CD4-positive, alpha-beta T cell (primary cell): ENCODE measurements at regions not wholly inside any gene's neighbourhood (a gene's known extent, or its start where the extent isn't known, plus 50 kb on each side); places are given as distances from the start of the nearest gene placed in this dataset.

Experiments used
- ATAC-seq: fragments of 200-7000 bp; cut with Tn5 transposase; one replicate; pipeline ENCODE4 v1.10.0; 2022; ENCODE audit warnings: mild to moderate bottlenecking; ENCODE audit not compliant: poor library complexity
- CTCF ChIA-PET: fragments of 350-600 bp; sonication (Branson Sonifier 250); formaldehyde crosslinking; loops from one replicate; lab custom pipeline; 2021; ENCODE audit warnings: antibody characterized with exemption, inconsistent platforms; lab: Charles Lee
- POLR2A ChIA-PET: fragments of 350-600 bp; sonication (Branson Sonifier 250); formaldehyde crosslinking; loops from one replicate; lab custom pipeline; 2021; ENCODE audit warnings: antibody characterized with exemption, inconsistent platforms; lab: Charles Lee
- DNase-seq, 14 experiments: peaks; one replicate each; pipeline ENCODE4 v3.0.0-alpha.2; 2013 to 2020; ENCODE audit warnings: mixed read lengths in 2 of 14
- H3K27ac ChIP-seq, 2 donors: one replicate each; pipeline versions ENCODE4 v1.5.1 to v1.7.0; 2013; ENCODE audit warnings: low read length in 2 of 2, low read depth in 1 of 2, mild to moderate bottlenecking in 1 of 2
- H3K27me3 ChIP-seq, 2 experiments: 1 replicate in 1 of 2; 2 replicates in 1 of 2; pipeline versions ENCODE4 v1.6.1 to v1.7.0; 2013; ENCODE audit warnings: low read length in 2 of 2, control low read depth in 1 of 2, mild to moderate bottlenecking in 1 of 2, moderate library complexity in 1 of 2; ENCODE audit not compliant: insufficient read depth in 2 of 2, control insufficient read depth in 1 of 2
- H3K36me3 ChIP-seq: one replicate; pipeline ENCODE4 v1.6.1; 2013; ENCODE audit warnings: low read length, control low read depth; ENCODE audit not compliant: insufficient read depth
- H3K4me1 ChIP-seq: one replicate; pipeline ENCODE4 v1.6.1; 2013; ENCODE audit warnings: low read length, control low read depth; ENCODE audit not compliant: insufficient read depth
- H3K4me3 ChIP-seq: one replicate; pipeline ENCODE4 v1.5.1; 2013; ENCODE audit warnings: mild to moderate bottlenecking, low read length, moderate library complexity
- H3K9me3 ChIP-seq, 2 experiments: 1 replicate in 1 of 2; 2 replicates in 1 of 2; pipeline versions ENCODE4 v1.6.1 to v1.7.0; 2013; ENCODE audit warnings: low read length in 2 of 2, mild to moderate bottlenecking in 2 of 2, control low read depth in 1 of 2, moderate library complexity in 1 of 2; ENCODE audit not compliant: control insufficient read depth in 1 of 2, insufficient read depth in 1 of 2
- H3K27ac Mint-ChIP-seq: one replicate; pipeline ENCODE4 v1.8.0; 2020; ENCODE audit warnings: mixed read lengths
- H3K27me3 Mint-ChIP-seq: one replicate; pipeline ENCODE4 v1.8.0; 2021; ENCODE audit warnings: mixed read lengths
- H3K36me3 Mint-ChIP-seq: one replicate; pipeline ENCODE4 v1.8.0; 2021; ENCODE audit warnings: low read depth, mixed read lengths
- H3K4me1 Mint-ChIP-seq: one replicate; pipeline ENCODE4 v1.8.0; 2021; ENCODE audit warnings: low read depth, mixed read lengths
- H3K4me3 Mint-ChIP-seq: one replicate; pipeline ENCODE4 v1.8.0; 2020; ENCODE audit warnings: mild to moderate bottlenecking, mixed read lengths
- H3K9me3 Mint-ChIP-seq: one replicate; pipeline ENCODE4 v1.8.0; 2020; ENCODE audit warnings: mixed read lengths
- intact Hi-C, 2 experiments: fragments of 100-400 bp; cut with DNase I in 1 of 2; cut with micrococcal nuclease in 1 of 2; formaldehyde crosslinking; loops; one replicate each; pipeline versions ENCODE4 v1.15.1 to v1.9.0; 2023 to 2025; cut with DNase I, micrococcal nuclease
- TF ChIP-seq, protein P1 (sequence below): fragments of 200-600 bp; IDR thresholded peaks from one replicate; pipeline ENCODE4 v1.8.0; 2022; ENCODE audit warnings: antibody characterized with exemption, mild to moderate bottlenecking

DNA sequence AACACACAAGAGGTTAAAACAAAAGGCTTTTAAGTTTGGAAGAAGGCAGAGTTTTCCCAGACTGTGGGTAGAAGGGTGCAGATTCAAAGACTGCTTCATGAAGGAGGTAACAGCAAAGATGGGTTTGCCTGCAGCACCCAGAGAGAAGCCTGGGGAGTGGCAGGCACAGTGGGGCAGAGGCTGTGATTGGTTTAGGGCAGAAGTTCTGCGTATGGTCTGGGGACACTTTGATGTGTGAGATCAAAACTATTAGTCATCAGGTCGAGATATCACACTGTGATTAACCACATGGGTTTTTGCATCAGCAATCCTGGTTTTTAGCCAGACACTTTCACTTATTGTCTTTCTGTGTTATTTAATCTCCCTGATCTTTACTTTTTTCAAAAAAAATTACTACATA, 188.8 kb upstream of the GLRA1 start:
- Mint-ChIP-seq H3K9me3 (no peaks in the 10 kb centered on the region), H3K36me3 (no peaks in the 10 kb centered on the region), H3K4me1 (peaks cover 9% of the 10 kb centered on the region), H3K27ac (no peak overlapping the region), H3K4me3 (no peak overlapping the region), H3K27me3 (peaks cover 6% of the 10 kb centered on the region)
- Histone ChIP-seq H3K27me3 (no peaks in the 10 kb centered on the region), H3K4me1 (peaks cover 3% of the 10 kb centered on the region), H3K27ac (no peak overlapping the region), H3K9me3 (no peaks in the 10 kb centered on the region), H3K36me3 (no peaks in the 10 kb centered on the region), H3K4me3 (no peak overlapping the region)
- TF ChIP-seq, protein P1, sequence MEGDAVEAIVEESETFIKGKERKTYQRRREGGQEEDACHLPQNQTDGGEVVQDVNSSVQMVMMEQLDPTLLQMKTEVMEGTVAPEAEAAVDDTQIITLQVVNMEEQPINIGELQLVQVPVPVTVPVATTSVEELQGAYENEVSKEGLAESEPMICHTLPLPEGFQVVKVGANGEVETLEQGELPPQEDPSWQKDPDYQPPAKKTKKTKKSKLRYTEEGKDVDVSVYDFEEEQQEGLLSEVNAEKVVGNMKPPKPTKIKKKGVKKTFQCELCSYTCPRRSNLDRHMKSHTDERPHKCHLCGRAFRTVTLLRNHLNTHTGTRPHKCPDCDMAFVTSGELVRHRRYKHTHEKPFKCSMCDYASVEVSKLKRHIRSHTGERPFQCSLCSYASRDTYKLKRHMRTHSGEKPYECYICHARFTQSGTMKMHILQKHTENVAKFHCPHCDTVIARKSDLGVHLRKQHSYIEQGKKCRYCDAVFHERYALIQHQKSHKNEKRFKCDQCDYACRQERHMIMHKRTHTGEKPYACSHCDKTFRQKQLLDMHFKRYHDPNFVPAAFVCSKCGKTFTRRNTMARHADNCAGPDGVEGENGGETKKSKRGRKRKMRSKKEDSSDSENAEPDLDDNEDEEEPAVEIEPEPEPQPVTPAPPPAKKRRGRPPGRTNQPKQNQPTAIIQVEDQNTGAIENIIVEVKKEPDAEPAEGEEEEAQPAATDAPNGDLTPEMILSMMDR: no peak
- peak; percentile 94 for ATAC-seq
- intact Hi-C loops: loop anchor here (5.0 to 10.0 kb wide), 2 partner anchors 159 to 181 kb away; no protein-coding TSS in a partner anchor
- ChIA-PET POLR2A (no interaction called here), CTCF (no interaction called here)
- DNase-seq: peak in 13 of 14 experiments; percentile 4 to 79 (median 23)

DNA sequence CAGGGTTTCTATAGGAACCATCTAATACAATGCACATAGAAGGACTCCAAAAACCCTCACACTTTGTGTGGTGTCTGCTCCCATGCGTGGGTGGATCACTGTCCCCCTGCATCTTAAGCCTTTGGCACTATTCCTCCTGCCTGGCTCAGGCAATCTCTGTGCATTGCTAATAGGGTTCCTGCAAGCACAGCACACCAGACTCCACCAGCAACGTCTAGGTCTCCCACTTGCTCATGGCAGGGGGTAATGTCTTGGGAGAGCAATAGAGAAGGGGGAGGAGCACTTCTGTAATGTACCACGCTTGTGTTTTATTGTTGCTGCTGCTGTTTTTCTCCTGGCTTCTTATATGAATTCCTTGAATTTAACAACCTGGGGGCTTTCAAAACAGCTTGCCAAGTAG, 182.6 kb upstream of the GLRA1 start:
- no peak for ATAC-seq
- DNase-seq: no peak
- H3K36me3 ChIP-seq: no peaks in the 10 kb centered on the region

DNA sequence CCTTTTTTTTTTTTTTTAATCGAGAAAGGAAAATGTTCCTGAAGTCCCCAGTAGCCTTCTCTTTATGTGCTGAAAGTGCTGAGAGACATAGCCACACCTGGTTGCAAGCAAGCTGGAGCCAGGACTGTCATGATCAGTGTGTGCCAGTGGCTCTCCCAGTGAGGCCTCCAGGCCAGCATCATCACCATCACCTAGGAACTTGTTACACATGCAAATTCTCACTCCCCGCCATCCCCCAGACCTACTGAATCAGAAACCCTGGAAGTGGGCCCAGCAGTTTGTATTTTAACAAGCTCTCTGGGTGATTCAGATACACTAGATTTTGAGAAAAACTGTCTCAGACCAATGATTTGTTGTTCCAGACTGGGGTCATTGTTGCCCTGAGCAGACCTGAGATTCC, 181.9 kb upstream of the GLRA1 start:
- Mint-ChIP-seq H3K9me3 (peaks cover 3% of the 10 kb centered on the region), H3K36me3 (no peaks in the 10 kb centered on the region), H3K27ac (no peak overlapping the region), H3K27me3 (peaks cover 6% of the 10 kb centered on the region), H3K4me1 (no peaks in the 10 kb centered on the region), H3K4me3 (no peak overlapping the region)
- Histone ChIP-seq H3K4me3 (no peak overlapping the region), H3K27me3 (no peaks in the 10 kb centered on the region), H3K27ac (no peak overlapping the region), H3K36me3 (no peaks in the 10 kb centered on the region), H3K4me1 (no peaks in the 10 kb centered on the region), H3K9me3 (peaks cover 0 to 4% of the 10 kb centered on the region in 2 experiments)
- intact Hi-C loops: no loop called here
- DNase-seq (no peak), ATAC-seq (no peak)
- TF ChIP-seq, protein P1: no peak
- ChIA-PET CTCF (no interaction called here), POLR2A (no interaction called here)

More for the DNA sequence above, 182.6 kb upstream of the GLRA1 start:
- Histone ChIP-seq H3K9me3 (peaks cover 0 to 2% of the 10 kb centered on the region in 2 experiments), H3K27ac (no peak overlapping the region), H3K27me3 (no peaks in the 10 kb centered on the region), H3K4me3 (no peak overlapping the region), H3K4me1 (no peaks in the 10 kb centered on the region)
- Mint-ChIP-seq H3K36me3 (no peaks in the 10 kb centered on the region), H3K9me3 (peaks cover 1% of the 10 kb centered on the region), H3K4me3 (no peak overlapping the region), H3K4me1 (no peaks in the 10 kb centered on the region), H3K27ac (no peak overlapping the region), H3K27me3 (peaks cover 6% of the 10 kb centered on the region)
- ChIA-PET CTCF (no interaction called here), POLR2A (no interaction called here)
- TF ChIP-seq, protein P1: no peak
- intact Hi-C loops: no loop called here
